Activated CD4-positive, alpha-beta T cell treated with anti-CD3 and anti-CD28 coated beads, Interleukin-2, amount 10 ng/mL, durations not matched to agents 7 days and 5 days (primary cell): ENCODE measurements at regions not wholly inside any gene's neighbourhood (a gene's known extent, or its start where the extent isn't known, plus 50 kb on each side); places are given as distances from the start of the nearest gene placed in this dataset.

Experiments
- CTCF ChIA-PET: fragments of 350-600 bp; sonication (Branson Sonifier 250); formaldehyde crosslinking; loops from one replicate; lab custom pipeline; 2021; ENCODE audit warnings: antibody characterized with exemption; lab: Charles Lee
- POLR2A ChIA-PET: fragments of 350-600 bp; sonication (Branson Sonifier 250); formaldehyde crosslinking; loops from one replicate; lab custom pipeline; 2021; ENCODE audit warnings: antibody characterized with exemption; lab: Charles Lee
- DNase-seq: peaks from one replicate; pipeline ENCODE4 v3.0.0-alpha.2; 2020
- H3K27ac Mint-ChIP-seq: one replicate; pipeline ENCODE4 v1.8.0; 2021; ENCODE audit warnings: mild to moderate bottlenecking, moderate library complexity, mixed read lengths
- H3K27me3 Mint-ChIP-seq: one replicate; pipeline ENCODE4 v1.8.0; 2021; ENCODE audit warnings: mixed read lengths
- H3K36me3 Mint-ChIP-seq: one replicate; pipeline ENCODE4 v1.8.0; 2021; ENCODE audit warnings: low read depth, mixed read lengths
- H3K4me1 Mint-ChIP-seq: one replicate; pipeline ENCODE4 v1.8.0; 2021; ENCODE audit warnings: mixed read lengths
- H3K4me3 Mint-ChIP-seq: one replicate; pipeline ENCODE4 v1.8.0; 2021; ENCODE audit warnings: mild to moderate bottlenecking, moderate library complexity, mixed read lengths
- H3K9me3 Mint-ChIP-seq: one replicate; pipeline ENCODE4 v1.8.0; 2021; ENCODE audit warnings: mixed read lengths

DNA sequence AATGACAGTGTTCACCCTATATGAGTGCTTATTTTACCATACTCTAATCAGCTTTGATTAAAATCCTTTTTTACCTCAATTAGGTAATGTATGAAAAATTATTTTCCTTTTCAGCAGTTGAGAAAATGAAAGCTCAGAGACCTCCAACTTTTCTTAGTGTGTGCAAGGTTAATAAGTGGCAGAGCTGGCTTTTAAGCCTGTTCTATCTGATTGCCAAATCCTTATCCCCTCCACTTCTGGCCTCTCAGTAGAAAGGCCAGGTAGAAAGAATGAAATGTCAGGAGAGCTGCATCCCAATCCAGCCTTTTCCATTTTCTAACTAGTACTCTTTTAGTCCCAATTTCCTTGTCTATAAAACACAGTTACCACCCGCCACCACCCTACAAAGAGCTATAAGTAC, 67.6 kb upstream of the LCLAT1 start:
- DNase-seq, result no peak
- H3K27ac Mint-ChIP-seq, result no peak overlapping the region
- H3K27me3 Mint-ChIP-seq, result peaks cover 5% of the 10 kb centered on the region
- H3K9me3 Mint-ChIP-seq, result no peaks in the 10 kb centered on the region
- ChIA-PET CTCF (interaction anchor here (1.0 to 1.1 kb wide), 2 partner anchors 12 to 79 kb away, joined by 3 read pairs; no protein-coding TSS in a partner anchor), POLR2A (no interaction called here)
- no peaks in the 10 kb centered on the region for H3K4me1 Mint-ChIP-seq
- H3K36me3 Mint-ChIP-seq, result no peaks in the 10 kb centered on the region
- no peak overlapping the region for H3K4me3 Mint-ChIP-seq

DNA sequence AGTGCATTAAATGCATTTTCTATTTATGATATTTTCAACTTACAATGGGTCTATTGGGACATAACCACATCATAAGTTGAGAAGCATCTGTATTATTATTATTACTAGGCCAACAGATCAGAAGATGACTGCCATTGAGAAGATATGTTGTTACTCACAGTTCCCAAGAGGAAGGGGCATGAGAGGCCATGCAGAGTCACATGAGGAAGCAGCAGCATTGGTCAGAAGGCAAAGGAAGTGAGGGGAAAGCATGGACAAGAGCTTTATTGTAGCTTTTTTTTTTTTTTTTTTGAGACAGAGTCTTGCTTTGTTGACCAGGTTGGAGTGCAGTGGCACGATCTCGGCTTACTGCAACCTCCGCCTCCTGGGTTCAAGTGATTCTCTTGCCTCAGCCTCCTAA, 66.2 kb upstream of the LCLAT1 start:
- Mint-ChIP-seq H3K4me1 (no peaks in the 10 kb centered on the region), H3K4me3 (no peak overlapping the region), H3K9me3 (no peaks in the 10 kb centered on the region), H3K27ac (no peak overlapping the region), H3K36me3 (no peaks in the 10 kb centered on the region), H3K27me3 (peaks cover 9% of the 10 kb centered on the region)
- ChIA-PET POLR2A (no interaction called here), CTCF (interaction anchor here (0.7 to 1.1 kb wide), 3 partner anchors 13 to 89 kb away, joined by 3 to 5 read pairs (median 3); no protein-coding TSS in a partner anchor)
- DNase-seq, result no peak

GRCh38 chr2:30382162-30382783, 64.8 kb upstream of the LCLAT1 start:
- POLR2A ChIA-PET, result no interaction called here
- no peak overlapping the region for H3K27ac Mint-ChIP-seq
- DNase-seq, result no peak
- H3K9me3 Mint-ChIP-seq, result no peaks in the 10 kb centered on the region
- H3K4me3 Mint-ChIP-seq, result no peak overlapping the region
- CTCF ChIA-PET, result interaction anchor here (1.0 to 1.5 kb wide), 3 partner anchors 8 to 44 kb away, joined by 3 to 4 read pairs (median 4); no protein-coding TSS in a partner anchor
- H3K36me3 Mint-ChIP-seq, result no peaks in the 10 kb centered on the region
- peaks cover 9% of the 10 kb centered on the region for H3K27me3 Mint-ChIP-seq
- no peaks in the 10 kb centered on the region for H3K4me1 Mint-ChIP-seq

GRCh38 chr2:30382995-30383394, 64.1 kb upstream of the LCLAT1 start:
- H3K27ac Mint-ChIP-seq, result no peak overlapping the region
- no peak overlapping the region for H3K4me3 Mint-ChIP-seq
- DNase-seq, result no peak
- peaks cover 9% of the 10 kb centered on the region for H3K27me3 Mint-ChIP-seq
- H3K4me1 Mint-ChIP-seq, result no peaks in the 10 kb centered on the region
- no peaks in the 10 kb centered on the region for H3K36me3 Mint-ChIP-seq
- no peaks in the 10 kb centered on the region for H3K9me3 Mint-ChIP-seq
- ChIA-PET CTCF (interaction anchor here (1.5 to 2.0 kb wide), 3 partner anchors 9 to 11 kb away, joined by 3 to 8 read pairs (median 4); no protein-coding TSS in a partner anchor), POLR2A (no interaction called here)

DNA sequence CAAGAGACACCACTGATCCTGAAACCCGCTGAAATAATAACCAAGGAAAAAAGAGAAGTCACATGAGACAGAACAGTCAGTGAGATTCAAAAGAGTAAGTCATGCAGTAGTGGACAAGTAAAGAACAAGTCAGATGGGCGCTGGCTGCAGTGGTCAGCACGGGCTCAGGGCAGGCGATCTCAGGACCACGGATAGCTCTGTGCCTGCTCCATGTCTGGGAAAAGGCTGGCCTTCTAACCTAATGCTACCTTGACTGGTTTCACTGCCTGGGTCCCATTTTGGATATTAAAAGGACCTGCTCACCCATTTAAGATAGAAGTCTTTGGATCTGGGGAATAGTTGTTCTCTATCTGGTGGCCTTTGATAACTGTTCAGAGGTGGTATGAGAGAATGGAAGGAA, 61.7 kb upstream of the LCLAT1 start:
- ChIA-PET POLR2A (no interaction called here), CTCF (interaction anchor here (2.5 kb wide), 1 partner anchor 16 kb away, joined by 5 read pairs; no protein-coding TSS in a partner anchor)
- no peaks in the 10 kb centered on the region for H3K36me3 Mint-ChIP-seq
- DNase-seq, result no peak
- H3K27ac Mint-ChIP-seq, result no peak overlapping the region
- peaks cover 11% of the 10 kb centered on the region for H3K27me3 Mint-ChIP-seq
- H3K4me1 Mint-ChIP-seq, result peaks cover 2% of the 10 kb centered on the region
- no peaks in the 10 kb centered on the region for H3K9me3 Mint-ChIP-seq
- H3K4me3 Mint-ChIP-seq, result no peak overlapping the region

- H3K4me1 Mint-ChIP-seq, result peaks cover 2% of the 10 kb centered on the region
- H3K27me3 Mint-ChIP-seq, result peaks cover 3% of the 10 kb centered on the region
- no peak for DNase-seq
- no peaks in the 10 kb centered on the region for H3K9me3 Mint-ChIP-seq
- H3K4me3 Mint-ChIP-seq, result no peak overlapping the region
- no peak overlapping the region for H3K27ac Mint-ChIP-seq
- ChIA-PET POLR2A (no interaction called here), CTCF (interaction anchor here (0.8 kb wide), 1 partner anchor 10 kb away, joined by 4 read pairs; no protein-coding TSS in a partner anchor)
- H3K36me3 Mint-ChIP-seq, result no peaks in the 10 kb centered on the region
These were observed 54.9 kb upstream of the LCLAT1 start for GRCh38 chr2:30392097-30392496.

DNA sequence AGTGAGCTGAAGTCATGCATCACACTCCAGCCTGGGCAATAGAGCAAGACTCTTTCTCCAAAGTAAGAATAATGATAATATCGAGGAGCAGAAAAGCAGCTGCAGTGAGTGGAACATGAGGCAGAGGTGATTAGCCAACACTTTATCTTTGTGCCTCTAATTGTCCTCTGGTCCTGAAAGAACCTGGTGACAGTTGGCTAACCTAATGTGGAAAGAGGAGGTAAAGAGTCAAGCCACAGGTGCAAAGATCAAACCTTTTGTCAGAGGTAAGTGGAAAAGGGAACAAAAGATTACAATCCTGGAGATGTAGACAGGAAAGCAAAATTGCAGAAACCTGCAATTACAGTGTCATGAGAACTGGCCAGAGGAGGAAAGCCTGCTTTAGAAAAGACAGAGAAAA, 53.5 kb upstream of the LCLAT1 start:
- ChIA-PET CTCF (interaction anchor here (1.5 kb wide), 1 partner anchor 10 kb away, joined by 3 read pairs; no protein-coding TSS in a partner anchor), POLR2A (no interaction called here)
- Mint-ChIP-seq H3K9me3 (no peaks in the 10 kb centered on the region), H3K4me3 (no peak overlapping the region), H3K27ac (no peak overlapping the region), H3K27me3 (peaks cover under 1% of the 10 kb centered on the region), H3K4me1 (peaks cover 2% of the 10 kb centered on the region), H3K36me3 (no peaks in the 10 kb centered on the region)
- no peak for DNase-seq

DNA sequence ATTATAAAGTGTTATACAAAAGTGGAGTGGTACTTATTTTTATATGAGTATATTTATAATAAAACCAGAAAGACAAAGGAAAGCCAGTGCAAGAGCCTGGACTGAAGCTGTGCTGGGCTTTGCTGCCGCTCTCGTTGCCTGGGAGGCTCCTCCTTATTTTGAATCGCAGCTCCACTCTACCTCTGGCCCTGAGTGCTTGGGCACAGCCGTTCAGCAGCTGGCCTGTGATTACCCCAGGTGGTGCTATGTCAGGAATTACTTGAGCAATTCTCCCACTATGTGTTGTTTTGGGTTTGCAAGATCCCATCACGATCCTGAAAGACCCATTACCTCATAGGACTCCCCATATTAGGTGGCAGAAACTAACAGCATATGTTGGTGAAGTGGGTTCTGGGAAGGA, 53.0 kb upstream of the LCLAT1 start:
- no peak for DNase-seq
- Mint-ChIP-seq H3K9me3 (no peaks in the 10 kb centered on the region), H3K4me3 (no peak overlapping the region), H3K27ac (no peak overlapping the region), H3K27me3 (no peaks in the 10 kb centered on the region), H3K36me3 (no peaks in the 10 kb centered on the region), H3K4me1 (peaks cover 2% of the 10 kb centered on the region)
- POLR2A ChIA-PET, result no interaction called here
- CTCF ChIA-PET, result interaction anchor here (1.5 kb wide), 1 partner anchor 9 kb away, joined by 3 read pairs; no protein-coding TSS in a partner anchor

- no peaks in the 10 kb centered on the region for H3K4me1 Mint-ChIP-seq
- H3K9me3 Mint-ChIP-seq, result no peaks in the 10 kb centered on the region
- no peak for DNase-seq
- H3K27ac Mint-ChIP-seq, result no peak overlapping the region
- H3K36me3 Mint-ChIP-seq, result no peaks in the 10 kb centered on the region
- ChIA-PET POLR2A (no interaction called here), CTCF (interaction anchor here (1.0 kb wide), 1 partner anchor 10 kb away, joined by 3 read pairs; no protein-coding TSS in a partner anchor)
- H3K4me3 Mint-ChIP-seq, result no peak overlapping the region
- H3K27me3 Mint-ChIP-seq, result no peaks in the 10 kb centered on the region
These were observed 50.4 kb upstream of the LCLAT1 start for GRCh38 chr2:30396436-30397232.
